Fibroblast of mammary gland (primary cell): ENCODE measurements at regions not wholly inside any gene's neighbourhood (a gene's known extent, or its start where the extent isn't known, plus 50 kb on each side); places are given as distances from the start of the nearest gene placed in this dataset.
"Not testable (repeated sequence)": the region's sequence is repeated elsewhere in the genome, so short reads cannot be mapped to it uniquely, and the experiment has no call there.

Experiments
- DNase-seq: peaks from one replicate; pipeline ENCODE4 v3.0.0-alpha.2; 2010; ENCODE audit warnings: low read depth
- H3K4me3 ChIP-seq: 2 replicates; pipeline ENCODE4 v1.5.1; 2011; ENCODE audit warnings: low read depth, mild to moderate bottlenecking, low read length, moderate library complexity; ENCODE audit not compliant: control insufficient read depth
- TF ChIP-seq, protein P1 (sequence below): conservative IDR thresholded peaks from 2 replicates; pipeline ENCODE4 v1.5.1; 2011; ENCODE audit warnings: low read depth, low read length, inconsistent platforms; ENCODE audit not compliant: control insufficient read depth, insufficient read depth

- TF ChIP-seq, protein P1, sequence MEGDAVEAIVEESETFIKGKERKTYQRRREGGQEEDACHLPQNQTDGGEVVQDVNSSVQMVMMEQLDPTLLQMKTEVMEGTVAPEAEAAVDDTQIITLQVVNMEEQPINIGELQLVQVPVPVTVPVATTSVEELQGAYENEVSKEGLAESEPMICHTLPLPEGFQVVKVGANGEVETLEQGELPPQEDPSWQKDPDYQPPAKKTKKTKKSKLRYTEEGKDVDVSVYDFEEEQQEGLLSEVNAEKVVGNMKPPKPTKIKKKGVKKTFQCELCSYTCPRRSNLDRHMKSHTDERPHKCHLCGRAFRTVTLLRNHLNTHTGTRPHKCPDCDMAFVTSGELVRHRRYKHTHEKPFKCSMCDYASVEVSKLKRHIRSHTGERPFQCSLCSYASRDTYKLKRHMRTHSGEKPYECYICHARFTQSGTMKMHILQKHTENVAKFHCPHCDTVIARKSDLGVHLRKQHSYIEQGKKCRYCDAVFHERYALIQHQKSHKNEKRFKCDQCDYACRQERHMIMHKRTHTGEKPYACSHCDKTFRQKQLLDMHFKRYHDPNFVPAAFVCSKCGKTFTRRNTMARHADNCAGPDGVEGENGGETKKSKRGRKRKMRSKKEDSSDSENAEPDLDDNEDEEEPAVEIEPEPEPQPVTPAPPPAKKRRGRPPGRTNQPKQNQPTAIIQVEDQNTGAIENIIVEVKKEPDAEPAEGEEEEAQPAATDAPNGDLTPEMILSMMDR = no peak
- H3K4me3 ChIP-seq = no peak overlapping the region
- DNase-seq = no peak
These were observed 61.9 kb upstream of the COX20 start for GRCh38 chr1:244773513-244773912.

DNA sequence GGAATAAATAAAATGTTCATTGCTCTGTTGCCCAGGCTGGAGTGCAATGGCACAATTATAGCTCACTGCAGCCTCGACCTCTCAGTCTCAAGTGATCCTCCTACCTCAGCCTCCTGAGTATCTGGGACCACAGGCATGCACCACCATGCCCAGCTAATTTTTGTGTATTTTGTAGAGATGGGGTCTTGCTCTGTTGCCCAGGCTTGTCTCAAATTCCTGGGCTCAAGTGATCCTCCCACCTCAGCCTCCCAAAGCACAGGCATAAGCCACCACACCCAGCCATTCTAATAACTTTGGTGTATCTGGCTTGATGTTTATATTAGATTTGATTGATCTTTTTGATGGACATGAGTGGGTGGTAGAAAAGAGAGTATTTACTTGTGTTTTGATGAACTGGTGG is 58.7 kb upstream of the COX20 start:
- not testable (repeated sequence) for H3K4me3 ChIP-seq, DNase-seq

GRCh38 chr1:244778344-244778743 is 57.1 kb upstream of the COX20 start:
- DNase-seq = peak; percentile 88
- TF ChIP-seq, protein P1 = no peak
- no peak overlapping the region for H3K4me3 ChIP-seq

GRCh38 chr1:244779410-244779809 is 56.0 kb upstream of the COX20 start:
- TF ChIP-seq, protein P1 = no peak
- DNase-seq = peak; percentile 45
- no peak overlapping the region for H3K4me3 ChIP-seq

DNA sequence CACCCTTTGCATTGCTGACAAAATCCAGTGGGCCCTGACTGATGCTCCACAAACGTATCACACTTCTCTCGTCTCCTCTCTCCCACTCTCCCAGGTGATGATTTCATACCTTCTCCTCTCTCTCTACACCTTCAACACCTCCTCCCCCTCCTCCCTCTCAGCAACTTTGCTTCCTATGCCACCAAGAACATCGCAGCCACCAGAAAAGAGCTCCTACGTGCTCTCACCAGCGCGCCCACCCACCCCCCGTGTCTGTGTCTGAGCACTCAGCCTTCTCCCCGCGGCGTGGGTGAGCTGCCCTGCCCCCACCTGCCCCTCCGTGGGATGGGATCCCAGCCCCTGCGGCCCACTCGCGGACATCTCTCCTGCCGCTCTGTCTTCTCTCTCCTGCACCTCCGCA is 55.1 kb upstream of the COX20 start:
- TF ChIP-seq, protein P1 = no peak
- no peak for DNase-seq
- no peak overlapping the region for H3K4me3 ChIP-seq

- DNase-seq = no peak
- H3K4me3 ChIP-seq = no peak overlapping the region
- TF ChIP-seq, protein P1 = no peak
These were observed 53.4 kb upstream of the COX20 start for GRCh38 chr1:244782056-244782455.

GRCh38 chr1:244783138-244783537 is 52.3 kb upstream of the COX20 start:
- no peak overlapping the region for H3K4me3 ChIP-seq
- TF ChIP-seq, protein P1 = no peak
- no peak for DNase-seq
